ENCODE measurements at regions not wholly inside any gene's neighbourhood (a gene's known extent, or its start where the extent isn't known, plus 50 kb on each side); places are given as distances from the start of the nearest gene placed in this dataset.

DNA sequence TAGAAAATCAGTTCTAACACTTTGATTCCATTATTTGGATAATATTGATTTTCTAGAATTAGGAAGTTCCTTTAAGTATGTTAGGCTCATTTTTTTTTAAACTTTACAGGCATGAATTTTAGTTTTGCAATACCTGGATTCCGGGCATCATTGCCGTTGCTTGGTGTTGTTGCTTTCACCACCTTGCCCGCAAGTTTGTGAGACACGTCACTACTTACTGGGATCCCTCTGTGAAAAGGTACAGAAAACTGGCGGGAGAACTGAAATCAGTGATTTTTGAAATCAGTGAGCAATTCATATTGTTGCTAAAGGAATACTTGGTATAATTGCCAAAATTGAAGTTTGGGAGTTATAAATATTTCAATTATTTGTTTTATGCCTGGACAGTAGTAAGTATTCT, 232.3 kb upstream of the NPY start:
- Mint-ChIP-seq H3K9me3 (no peaks in the 10 kb centered on the region), H3K27me3 (ENCODE audit: low read depth) (peaks cover 34% of the 10 kb centered on the region), H3K4me1 (no peaks in the 10 kb centered on the region), H3K36me3 (no peaks in the 10 kb centered on the region), H3K27ac (no peak overlapping the region), H3K4me3 (no peak overlapping the region)
- TF ChIP-seq, protein P1, sequence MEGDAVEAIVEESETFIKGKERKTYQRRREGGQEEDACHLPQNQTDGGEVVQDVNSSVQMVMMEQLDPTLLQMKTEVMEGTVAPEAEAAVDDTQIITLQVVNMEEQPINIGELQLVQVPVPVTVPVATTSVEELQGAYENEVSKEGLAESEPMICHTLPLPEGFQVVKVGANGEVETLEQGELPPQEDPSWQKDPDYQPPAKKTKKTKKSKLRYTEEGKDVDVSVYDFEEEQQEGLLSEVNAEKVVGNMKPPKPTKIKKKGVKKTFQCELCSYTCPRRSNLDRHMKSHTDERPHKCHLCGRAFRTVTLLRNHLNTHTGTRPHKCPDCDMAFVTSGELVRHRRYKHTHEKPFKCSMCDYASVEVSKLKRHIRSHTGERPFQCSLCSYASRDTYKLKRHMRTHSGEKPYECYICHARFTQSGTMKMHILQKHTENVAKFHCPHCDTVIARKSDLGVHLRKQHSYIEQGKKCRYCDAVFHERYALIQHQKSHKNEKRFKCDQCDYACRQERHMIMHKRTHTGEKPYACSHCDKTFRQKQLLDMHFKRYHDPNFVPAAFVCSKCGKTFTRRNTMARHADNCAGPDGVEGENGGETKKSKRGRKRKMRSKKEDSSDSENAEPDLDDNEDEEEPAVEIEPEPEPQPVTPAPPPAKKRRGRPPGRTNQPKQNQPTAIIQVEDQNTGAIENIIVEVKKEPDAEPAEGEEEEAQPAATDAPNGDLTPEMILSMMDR (IDR thresholded peaks at IDR 0.05; ENCODE audit: unreplicated experiment) = no peak
- DNase-seq (ENCODE audit: low spot score in 2 of 2, unreplicated experiment in 2 of 2) = no peak

- Mint-ChIP-seq H3K27ac (no peak overlapping the region), H3K27me3 (ENCODE audit: low read depth) (peaks cover 34% of the 10 kb centered on the region), H3K9me3 (no peaks in the 10 kb centered on the region), H3K36me3 (no peaks in the 10 kb centered on the region), H3K4me1 (no peaks in the 10 kb centered on the region), H3K4me3 (no peak overlapping the region)
- DNase-seq (ENCODE audit: low spot score in 2 of 2, unreplicated experiment in 2 of 2) = no peak
- TF ChIP-seq, protein P1 (IDR thresholded peaks at IDR 0.05; ENCODE audit: unreplicated experiment) = no peak
Measured at GRCh38 chr7:24052572-24053260, 231.3 kb upstream of the NPY start.

GRCh38 chr7:24054236-24054635, 229.8 kb upstream of the NPY start:
- peaks cover 34% of the 10 kb centered on the region for H3K27me3 Mint-ChIP-seq (ENCODE audit: low read depth)
- DNase-seq (ENCODE audit: low spot score in 2 of 2, unreplicated experiment in 2 of 2) = no peak
- TF ChIP-seq, protein P1 (IDR thresholded peaks at IDR 0.05; ENCODE audit: unreplicated experiment) = no peak
- H3K4me3 Mint-ChIP-seq = no peak overlapping the region
- H3K36me3 Mint-ChIP-seq = no peaks in the 10 kb centered on the region
- no peak overlapping the region for H3K27ac Mint-ChIP-seq
- H3K9me3 Mint-ChIP-seq = no peaks in the 10 kb centered on the region
- H3K4me1 Mint-ChIP-seq = peaks cover 4% of the 10 kb centered on the region

DNA sequence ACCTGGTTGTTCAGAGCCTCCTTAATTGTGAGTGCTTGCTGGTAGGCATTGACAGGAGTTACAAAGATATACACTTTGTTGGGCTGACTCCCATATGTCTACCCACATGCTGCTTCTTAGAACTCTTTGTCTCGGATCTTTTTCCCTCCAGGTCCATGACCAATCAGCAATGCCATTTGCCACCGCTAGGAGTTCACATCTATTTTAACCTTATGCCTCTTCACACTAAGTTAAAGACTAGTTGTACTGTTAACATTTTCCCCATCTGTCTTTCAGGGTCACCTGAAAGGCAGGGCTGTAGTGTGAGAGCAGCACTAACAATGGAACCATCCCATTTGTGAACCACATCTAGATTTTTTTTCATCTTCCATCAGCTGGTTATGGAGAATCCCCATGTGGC, 226.7 kb upstream of the NPY start:
- H3K4me1 Mint-ChIP-seq = peaks cover 13% of the 10 kb centered on the region
- no peak for DNase-seq (ENCODE audit: low spot score in 2 of 2, unreplicated experiment in 2 of 2)
- H3K9me3 Mint-ChIP-seq = peaks cover 13% of the 10 kb centered on the region
- no peaks in the 10 kb centered on the region for H3K36me3 Mint-ChIP-seq
- no peak overlapping the region for H3K4me3 Mint-ChIP-seq
- TF ChIP-seq, protein P1 (IDR thresholded peaks at IDR 0.05; ENCODE audit: unreplicated experiment) = no peak
- no peak overlapping the region for H3K27ac Mint-ChIP-seq
- H3K27me3 Mint-ChIP-seq (ENCODE audit: low read depth) = peaks cover 33% of the 10 kb centered on the region

DNA sequence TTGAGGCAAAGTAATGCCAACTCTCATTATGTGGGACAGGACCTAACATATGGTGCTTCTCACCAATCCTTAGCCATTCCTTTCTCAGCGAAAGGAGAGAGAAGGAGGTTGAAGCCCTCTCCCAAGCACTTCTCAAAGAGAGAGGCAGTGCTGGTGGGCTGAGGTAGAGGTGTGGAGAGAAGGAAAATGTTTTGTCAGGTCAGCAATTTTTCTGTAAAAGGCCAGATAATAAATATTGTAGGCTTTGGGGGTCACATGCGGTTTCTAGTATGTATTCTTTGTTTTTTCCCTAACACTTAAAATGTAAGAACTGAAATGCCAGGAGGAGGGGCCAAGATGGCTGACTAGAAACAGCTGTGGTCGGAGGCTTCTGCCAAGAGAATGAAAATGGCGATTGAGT, 225.0 kb upstream of the NPY start:
- no peaks in the 10 kb centered on the region for H3K36me3 Mint-ChIP-seq
- H3K9me3 Mint-ChIP-seq = peaks cover 13% of the 10 kb centered on the region
- no peak overlapping the region for H3K27ac Mint-ChIP-seq
- TF ChIP-seq, protein P1 (IDR thresholded peaks at IDR 0.05; ENCODE audit: unreplicated experiment) = no peak
- H3K4me3 Mint-ChIP-seq = no peak overlapping the region
- DNase-seq (ENCODE audit: low spot score in 2 of 2, unreplicated experiment in 2 of 2) = no peak
- H3K27me3 Mint-ChIP-seq (ENCODE audit: low read depth) = peaks cover 16% of the 10 kb centered on the region
- H3K4me1 Mint-ChIP-seq = peaks cover 13% of the 10 kb centered on the region
